ENCODE measurements at regions not wholly inside any gene's neighbourhood (a gene's known extent, or its start where the extent isn't known, plus 50 kb on each side); places are given as distances from the start of the nearest gene placed in this dataset.
"Not testable (repeated sequence)": the region's sequence is repeated elsewhere in the genome, so short reads cannot be mapped to it uniquely, and the experiment has no call there.

DNA sequence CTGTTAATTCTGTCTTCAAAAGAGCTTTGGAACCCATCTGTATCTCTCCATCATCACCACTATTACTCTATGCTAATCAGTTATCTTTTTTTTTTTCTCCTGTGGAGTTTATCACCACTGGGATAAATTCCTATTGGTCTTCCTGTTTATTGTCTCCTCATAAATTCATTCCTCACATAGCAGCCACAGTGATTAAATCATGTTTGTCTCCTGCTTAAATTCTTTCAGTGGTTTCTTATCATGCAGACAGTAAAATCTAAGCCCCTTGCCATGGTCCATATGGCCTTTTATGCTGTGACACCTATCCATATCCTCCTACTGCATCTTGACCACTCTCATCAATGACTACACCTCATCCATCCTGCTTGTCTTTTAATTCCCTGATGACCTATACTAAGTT is 239.8 kb upstream of the ZEB2 start:
- Histone ChIP-seq H3K27ac (ENCODE audit: poor library complexity, severe bottlenecking) (no peak overlapping the region), H3K27me3 (ENCODE audit: insufficient read depth, poor library complexity, severe bottlenecking) (no peaks in the 10 kb centered on the region), H3K4me1 (ENCODE audit: insufficient read depth, poor library complexity, severe bottlenecking) (no peaks in the 10 kb centered on the region), H3K9me3 (ENCODE audit: severe bottlenecking) (no peaks in the 10 kb centered on the region), H3K36me3 (ENCODE audit: low read depth) (no peaks in the 10 kb centered on the region), H3K4me3 (ENCODE audit: severe bottlenecking) (no peak overlapping the region)
- TF ChIP-seq, protein P1, sequence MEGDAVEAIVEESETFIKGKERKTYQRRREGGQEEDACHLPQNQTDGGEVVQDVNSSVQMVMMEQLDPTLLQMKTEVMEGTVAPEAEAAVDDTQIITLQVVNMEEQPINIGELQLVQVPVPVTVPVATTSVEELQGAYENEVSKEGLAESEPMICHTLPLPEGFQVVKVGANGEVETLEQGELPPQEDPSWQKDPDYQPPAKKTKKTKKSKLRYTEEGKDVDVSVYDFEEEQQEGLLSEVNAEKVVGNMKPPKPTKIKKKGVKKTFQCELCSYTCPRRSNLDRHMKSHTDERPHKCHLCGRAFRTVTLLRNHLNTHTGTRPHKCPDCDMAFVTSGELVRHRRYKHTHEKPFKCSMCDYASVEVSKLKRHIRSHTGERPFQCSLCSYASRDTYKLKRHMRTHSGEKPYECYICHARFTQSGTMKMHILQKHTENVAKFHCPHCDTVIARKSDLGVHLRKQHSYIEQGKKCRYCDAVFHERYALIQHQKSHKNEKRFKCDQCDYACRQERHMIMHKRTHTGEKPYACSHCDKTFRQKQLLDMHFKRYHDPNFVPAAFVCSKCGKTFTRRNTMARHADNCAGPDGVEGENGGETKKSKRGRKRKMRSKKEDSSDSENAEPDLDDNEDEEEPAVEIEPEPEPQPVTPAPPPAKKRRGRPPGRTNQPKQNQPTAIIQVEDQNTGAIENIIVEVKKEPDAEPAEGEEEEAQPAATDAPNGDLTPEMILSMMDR (IDR thresholded peaks at IDR 0.05; ENCODE audit: poor library complexity, severe bottlenecking) = no peak
- ATAC-seq (ENCODE audit: low read depth) = no peak
- DNase-seq (ENCODE audit: low spot score) = no peak

DNA sequence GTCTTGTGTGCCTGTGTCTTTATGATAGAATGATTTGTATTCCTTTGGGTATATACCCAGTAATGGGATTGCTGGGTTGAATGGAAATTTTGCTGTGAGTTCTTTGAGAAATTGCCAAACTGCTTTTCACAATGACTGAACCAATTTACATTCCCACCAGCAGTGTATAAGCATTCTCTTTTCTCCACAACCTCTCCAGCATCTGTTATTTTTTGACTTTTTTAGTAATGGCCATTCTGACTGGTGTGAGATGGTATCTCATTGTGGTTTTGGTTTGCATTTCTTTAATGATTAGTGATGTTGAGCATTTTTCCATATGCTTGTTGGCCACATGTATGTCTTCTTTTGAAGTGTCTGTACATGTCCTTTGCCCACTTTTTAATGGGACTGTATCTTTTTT is 238.3 kb upstream of the ZEB2 start:
- not testable (repeated sequence) for H3K4me3 ChIP-seq (ENCODE audit: severe bottlenecking); H3K4me1 ChIP-seq (ENCODE audit: insufficient read depth, poor library complexity, severe bottlenecking); H3K9me3 ChIP-seq (ENCODE audit: severe bottlenecking); H3K27me3 ChIP-seq (ENCODE audit: insufficient read depth, poor library complexity, severe bottlenecking); DNase-seq (ENCODE audit: low spot score); H3K36me3 ChIP-seq (ENCODE audit: low read depth); ATAC-seq (ENCODE audit: low read depth); H3K27ac ChIP-seq (ENCODE audit: poor library complexity, severe bottlenecking)

DNA sequence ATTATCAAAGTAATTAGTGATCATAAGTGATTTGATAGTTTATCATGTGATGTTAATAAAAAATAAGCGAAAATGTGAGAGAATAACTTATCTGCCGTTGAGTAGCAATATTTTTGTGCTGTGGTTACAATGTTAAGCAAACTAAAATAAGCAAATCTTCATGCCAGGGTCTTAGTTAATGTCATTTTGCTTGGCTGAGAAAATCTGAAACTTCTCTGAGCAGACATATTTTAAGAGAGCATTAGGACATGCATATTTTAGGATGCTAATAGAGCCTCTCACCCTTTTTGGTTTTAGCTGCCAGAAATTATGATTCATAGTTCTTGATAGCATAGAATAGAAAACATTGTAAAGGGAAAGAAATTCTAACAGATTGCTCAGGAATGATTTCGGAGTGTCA is 233.5 kb upstream of the ZEB2 start:
- Histone ChIP-seq H3K27me3 (ENCODE audit: insufficient read depth, poor library complexity, severe bottlenecking) (no peaks in the 10 kb centered on the region), H3K4me1 (ENCODE audit: insufficient read depth, poor library complexity, severe bottlenecking) (no peaks in the 10 kb centered on the region), H3K4me3 (ENCODE audit: severe bottlenecking) (no peak overlapping the region), H3K9me3 (ENCODE audit: severe bottlenecking) (no peaks in the 10 kb centered on the region), H3K27ac (ENCODE audit: poor library complexity, severe bottlenecking) (no peak overlapping the region), H3K36me3 (ENCODE audit: low read depth) (no peaks in the 10 kb centered on the region)
- ATAC-seq (ENCODE audit: low read depth) (no peak), DNase-seq (ENCODE audit: low spot score) (no peak)
- TF ChIP-seq, protein P1 (IDR thresholded peaks at IDR 0.05; ENCODE audit: poor library complexity, severe bottlenecking) = no peak

DNA sequence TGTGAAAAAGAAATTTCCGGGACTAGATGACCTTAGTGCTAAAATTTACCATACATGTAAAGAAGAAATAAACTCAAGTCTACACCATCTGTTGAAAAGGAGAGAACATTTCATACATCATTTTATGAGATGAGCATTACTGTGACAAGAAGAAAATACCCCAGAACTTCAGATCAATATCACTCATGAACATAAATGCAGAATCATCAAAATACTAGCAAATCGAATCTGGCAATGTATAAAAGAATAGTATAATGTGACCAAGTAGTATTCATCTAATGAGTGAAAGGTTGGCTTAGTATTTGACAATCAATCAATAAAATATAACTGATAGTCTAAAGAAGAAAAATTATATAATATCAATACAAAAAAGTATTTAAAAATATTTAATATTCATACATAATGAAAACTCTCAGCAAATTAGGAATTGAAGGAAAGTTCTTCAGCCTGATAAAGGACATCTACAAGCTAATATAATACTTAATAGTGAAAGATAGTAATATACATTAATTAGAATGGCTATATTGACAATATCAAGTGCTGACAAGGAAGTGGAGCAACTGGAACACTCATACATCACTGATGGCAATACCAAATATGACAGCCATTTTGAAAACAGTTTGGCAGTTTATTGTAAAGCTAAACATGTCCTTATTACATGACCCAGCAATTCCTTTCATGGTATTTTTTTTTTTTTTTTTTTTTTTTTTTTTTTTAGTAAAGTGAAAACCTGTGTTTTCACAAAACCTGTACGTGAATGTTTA is 231.4 kb upstream of the ZEB2 start:
- no peaks in the 10 kb centered on the region for H3K4me1 ChIP-seq (ENCODE audit: insufficient read depth, poor library complexity, severe bottlenecking)
- no peak overlapping the region for H3K4me3 ChIP-seq (ENCODE audit: severe bottlenecking)
- no peak overlapping the region for H3K27ac ChIP-seq (ENCODE audit: poor library complexity, severe bottlenecking)
- no peaks in the 10 kb centered on the region for H3K36me3 ChIP-seq (ENCODE audit: low read depth)
- H3K9me3 ChIP-seq (ENCODE audit: severe bottlenecking) = no peaks in the 10 kb centered on the region
- no peak for ATAC-seq (ENCODE audit: low read depth)
- H3K27me3 ChIP-seq (ENCODE audit: insufficient read depth, poor library complexity, severe bottlenecking) = no peaks in the 10 kb centered on the region
- TF ChIP-seq, protein P1 (IDR thresholded peaks at IDR 0.05; ENCODE audit: poor library complexity, severe bottlenecking) = no peak
- DNase-seq (ENCODE audit: low spot score) = no peak

DNA sequence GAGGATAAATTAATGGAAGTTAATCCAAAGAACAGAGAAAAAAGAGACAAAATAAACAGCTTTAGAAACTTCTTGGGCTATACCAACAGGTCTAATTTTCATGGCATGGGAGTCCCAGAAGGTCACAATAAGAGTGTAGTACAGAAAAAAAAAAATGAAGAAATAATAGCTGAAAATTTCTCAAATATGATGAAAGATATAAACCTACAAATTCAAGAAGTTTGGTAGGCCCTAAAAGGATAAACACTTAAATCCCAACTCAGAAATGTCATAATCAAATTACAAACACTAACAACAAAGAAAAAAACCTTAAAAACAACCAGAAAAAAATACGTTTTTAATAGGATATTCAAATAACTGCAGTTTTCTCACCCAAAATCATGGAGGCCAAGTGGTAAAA is 229.3 kb upstream of the ZEB2 start:
- TF ChIP-seq, protein P1 (IDR thresholded peaks at IDR 0.05; ENCODE audit: poor library complexity, severe bottlenecking) = no peak
- no peak for ATAC-seq (ENCODE audit: low read depth)
- Histone ChIP-seq H3K36me3 (ENCODE audit: low read depth) (no peaks in the 10 kb centered on the region), H3K9me3 (ENCODE audit: severe bottlenecking) (no peaks in the 10 kb centered on the region), H3K27ac (ENCODE audit: poor library complexity, severe bottlenecking) (no peak overlapping the region), H3K4me3 (ENCODE audit: severe bottlenecking) (no peak overlapping the region), H3K27me3 (ENCODE audit: insufficient read depth, poor library complexity, severe bottlenecking) (no peaks in the 10 kb centered on the region), H3K4me1 (ENCODE audit: insufficient read depth, poor library complexity, severe bottlenecking) (no peaks in the 10 kb centered on the region)
- DNase-seq (ENCODE audit: low spot score) = no peak

Measured in RWPE2 (cell line).